PC-9 (cell line): ENCODE measurements at regions not wholly inside any gene's neighbourhood (a gene's known extent, or its start where the extent isn't known, plus 50 kb on each side); places are given as distances from the start of the nearest gene placed in this dataset.

Experiments
- EZH2 ChIP-seq: fragments of 200-600 bp; sonication (generic); IDR thresholded peaks from 2 replicates; pipeline ENCODE4 v1.8.0; 2017; ENCODE audit warnings: antibody characterized with exemption, low read depth
- TF ChIP-seq, protein P1 (sequence below): fragments of 200-600 bp; sonication (generic); conservative IDR thresholded peaks from 2 replicates; pipeline ENCODE4 v1.6.1; 2017; ENCODE audit warnings: mixed run types, antibody characterized with exemption, mild to moderate bottlenecking, moderate library complexity

GRCh38 chr9:136610426-136610825, 52.3 kb upstream of the EGFL7 start:
- TF ChIP-seq, protein P1, sequence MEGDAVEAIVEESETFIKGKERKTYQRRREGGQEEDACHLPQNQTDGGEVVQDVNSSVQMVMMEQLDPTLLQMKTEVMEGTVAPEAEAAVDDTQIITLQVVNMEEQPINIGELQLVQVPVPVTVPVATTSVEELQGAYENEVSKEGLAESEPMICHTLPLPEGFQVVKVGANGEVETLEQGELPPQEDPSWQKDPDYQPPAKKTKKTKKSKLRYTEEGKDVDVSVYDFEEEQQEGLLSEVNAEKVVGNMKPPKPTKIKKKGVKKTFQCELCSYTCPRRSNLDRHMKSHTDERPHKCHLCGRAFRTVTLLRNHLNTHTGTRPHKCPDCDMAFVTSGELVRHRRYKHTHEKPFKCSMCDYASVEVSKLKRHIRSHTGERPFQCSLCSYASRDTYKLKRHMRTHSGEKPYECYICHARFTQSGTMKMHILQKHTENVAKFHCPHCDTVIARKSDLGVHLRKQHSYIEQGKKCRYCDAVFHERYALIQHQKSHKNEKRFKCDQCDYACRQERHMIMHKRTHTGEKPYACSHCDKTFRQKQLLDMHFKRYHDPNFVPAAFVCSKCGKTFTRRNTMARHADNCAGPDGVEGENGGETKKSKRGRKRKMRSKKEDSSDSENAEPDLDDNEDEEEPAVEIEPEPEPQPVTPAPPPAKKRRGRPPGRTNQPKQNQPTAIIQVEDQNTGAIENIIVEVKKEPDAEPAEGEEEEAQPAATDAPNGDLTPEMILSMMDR = no peak
- TF ChIP-seq EZH2 = no peak
